OCI-LY7 (cell line): ENCODE measurements at regions not wholly inside any gene's neighbourhood (a gene's known extent, or its start where the extent isn't known, plus 50 kb on each side); places are given as distances from the start of the nearest gene placed in this dataset.

ENCODE experiments used
- EZH2phosphoT487 ChIP-seq: fragments of 200-600 bp; sonication (generic); IDR thresholded peaks from 2 replicates; pipeline ENCODE4 v1.6.1; 2018; ENCODE audit warnings: low read depth, borderline replicate concordance, mild to moderate bottlenecking, mixed run types, antibody characterized with exemption, low read length, moderate library complexity, mixed read lengths
- TF ChIP-seq, protein P1 (sequence below): fragments of 200-600 bp; sonication (generic); conservative IDR thresholded peaks from 2 replicates; pipeline ENCODE4 v1.5.1; 2014; ENCODE audit warnings: mild to moderate bottlenecking, antibody characterized with exemption, low read length, moderate library complexity, mixed read lengths

GRCh38 chr9:118336943-118337330 is 632.7 kb downstream of the TLR4 start:
- TF ChIP-seq, protein P1, sequence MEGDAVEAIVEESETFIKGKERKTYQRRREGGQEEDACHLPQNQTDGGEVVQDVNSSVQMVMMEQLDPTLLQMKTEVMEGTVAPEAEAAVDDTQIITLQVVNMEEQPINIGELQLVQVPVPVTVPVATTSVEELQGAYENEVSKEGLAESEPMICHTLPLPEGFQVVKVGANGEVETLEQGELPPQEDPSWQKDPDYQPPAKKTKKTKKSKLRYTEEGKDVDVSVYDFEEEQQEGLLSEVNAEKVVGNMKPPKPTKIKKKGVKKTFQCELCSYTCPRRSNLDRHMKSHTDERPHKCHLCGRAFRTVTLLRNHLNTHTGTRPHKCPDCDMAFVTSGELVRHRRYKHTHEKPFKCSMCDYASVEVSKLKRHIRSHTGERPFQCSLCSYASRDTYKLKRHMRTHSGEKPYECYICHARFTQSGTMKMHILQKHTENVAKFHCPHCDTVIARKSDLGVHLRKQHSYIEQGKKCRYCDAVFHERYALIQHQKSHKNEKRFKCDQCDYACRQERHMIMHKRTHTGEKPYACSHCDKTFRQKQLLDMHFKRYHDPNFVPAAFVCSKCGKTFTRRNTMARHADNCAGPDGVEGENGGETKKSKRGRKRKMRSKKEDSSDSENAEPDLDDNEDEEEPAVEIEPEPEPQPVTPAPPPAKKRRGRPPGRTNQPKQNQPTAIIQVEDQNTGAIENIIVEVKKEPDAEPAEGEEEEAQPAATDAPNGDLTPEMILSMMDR, result no peak
- TF ChIP-seq EZH2phosphoT487, result no peak
